AG08396 (cell line): ENCODE measurements at regions not wholly inside any gene's neighbourhood (a gene's known extent, or its start where the extent isn't known, plus 50 kb on each side); places are given as distances from the start of the nearest gene placed in this dataset.

Experiments used
- DNase-seq: peaks from one replicate; pipeline ENCODE4 v3.0.0; 2012; ENCODE audit warnings: low spot score, mixed read lengths

DNA sequence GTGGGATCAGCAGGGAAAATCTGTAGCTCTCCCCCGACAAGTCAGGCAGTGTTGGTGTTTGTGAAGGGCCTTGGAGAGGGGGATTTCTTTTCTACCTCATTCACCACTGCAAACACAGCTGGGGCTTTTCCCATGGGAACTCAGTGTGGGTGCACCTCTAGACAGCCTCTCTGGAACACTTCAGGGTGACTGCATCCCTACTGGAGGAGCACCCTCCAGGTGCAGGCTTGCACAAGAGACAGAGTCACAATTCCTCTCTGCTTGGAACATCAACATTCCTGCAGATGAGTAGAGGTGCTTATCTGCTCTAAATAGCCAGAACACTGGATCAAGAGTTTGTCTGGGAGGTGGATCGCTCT, 72.7 kb upstream of the AKAP13 start:
- no peak for DNase-seq

- no peak for DNase-seq
Observed at GRCh38 chr15:85311647-85312046, 68.8 kb upstream of the AKAP13 start.

- no peak for DNase-seq
Observed at GRCh38 chr15:85312486-85312885, 67.9 kb upstream of the AKAP13 start.

GRCh38 chr15:85312929-85313331, 67.5 kb upstream of the AKAP13 start:
- peak; percentile 18 for DNase-seq

DNA sequence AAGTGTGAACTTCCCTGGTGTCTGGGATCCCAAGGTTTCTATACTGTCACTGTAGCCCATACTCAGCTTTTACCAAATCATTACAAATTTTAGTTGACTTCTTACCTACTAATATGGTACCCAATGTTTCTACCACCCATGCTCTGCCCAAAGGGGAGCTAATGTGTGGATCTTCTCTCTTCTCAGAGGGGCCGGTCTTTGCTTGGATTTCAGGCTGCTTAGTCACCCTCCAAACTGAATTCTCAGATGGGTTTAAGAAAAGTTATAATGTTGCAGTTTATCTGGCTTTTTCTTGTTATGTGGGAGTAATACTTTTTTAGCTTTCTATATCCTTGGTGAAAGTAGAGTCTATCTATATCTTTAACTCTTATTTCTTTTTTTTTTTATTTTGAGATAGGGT, 67.1 kb upstream of the AKAP13 start:
- DNase-seq = no peak

GRCh38 chr15:85314146-85314545, 66.3 kb upstream of the AKAP13 start:
- DNase-seq = no peak

DNA sequence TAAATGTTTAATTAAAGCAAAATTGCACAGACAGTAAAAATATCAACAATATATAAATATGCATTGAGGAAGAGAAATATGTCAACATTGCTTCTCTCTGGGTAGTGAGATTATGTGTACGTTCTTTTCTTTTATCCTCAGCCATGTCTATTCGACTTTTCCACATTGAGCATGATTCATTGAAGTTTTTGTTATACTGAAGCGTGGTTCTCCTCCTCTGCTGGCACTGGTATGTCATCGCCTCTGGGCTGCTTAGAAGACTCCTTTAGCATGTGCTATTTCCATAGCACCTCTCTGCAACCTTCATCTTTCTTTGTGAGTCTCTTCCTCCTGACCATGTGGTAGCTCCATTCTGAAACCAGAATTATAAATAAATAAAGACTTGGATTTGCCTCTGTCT, 65.8 kb upstream of the AKAP13 start:
- no peak for DNase-seq

DNA sequence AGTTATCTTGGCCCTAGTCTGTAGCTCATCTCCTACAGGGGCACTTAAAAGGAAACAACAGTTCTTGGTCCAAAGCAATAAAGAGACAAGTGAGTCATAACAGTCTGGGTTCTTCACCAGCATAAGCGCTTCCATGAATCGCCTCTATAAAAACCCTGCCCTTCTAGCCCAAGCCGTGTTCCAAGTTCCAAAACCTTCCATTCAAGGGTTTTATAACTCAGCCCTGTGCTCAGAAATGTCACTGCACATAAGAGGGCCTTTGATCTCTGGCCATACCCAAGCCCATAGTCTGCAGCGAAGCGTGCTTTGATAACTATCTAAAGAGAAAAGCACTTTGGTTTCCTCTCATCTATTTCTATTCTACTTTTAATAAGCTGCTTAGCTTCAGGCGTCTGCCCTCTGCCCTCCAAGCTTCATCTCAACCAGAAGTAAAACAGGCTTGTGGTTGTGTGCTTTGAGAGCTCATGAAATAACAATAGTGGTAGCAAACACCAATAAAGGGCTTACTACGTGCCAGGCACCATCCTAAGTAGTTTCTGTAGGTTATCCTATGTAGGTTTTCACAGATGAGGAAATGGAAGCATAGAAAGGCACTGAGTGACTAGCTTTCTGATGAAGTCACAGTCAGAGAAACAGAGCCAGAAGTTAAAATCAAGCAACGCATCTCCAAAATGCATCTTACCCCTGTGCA, 64.0 kb upstream of the AKAP13 start:
- no peak for DNase-seq

- peak; percentile 56 for DNase-seq
Observed at GRCh38 chr15:85318048-85318731, 62.2 kb upstream of the AKAP13 start.

DNA sequence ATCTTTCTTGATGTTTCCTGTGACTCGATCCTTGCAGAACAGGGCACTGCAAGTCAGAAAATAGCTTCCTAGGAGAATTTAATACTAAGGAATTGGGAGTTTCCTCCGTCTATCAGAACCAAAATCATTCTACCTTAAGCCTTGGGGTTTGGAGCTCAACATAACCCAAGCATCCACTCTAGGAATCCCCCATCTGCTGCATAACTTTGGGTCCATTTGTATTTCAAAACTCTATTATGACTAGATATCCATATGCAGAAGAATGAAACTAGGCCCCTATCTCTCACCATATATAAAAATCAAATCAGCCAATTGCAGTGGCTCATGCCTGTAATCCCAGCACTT, 61.7 kb upstream of the AKAP13 start:
- DNase-seq = no peak

GRCh38 chr15:85324202-85324601, 56.2 kb upstream of the AKAP13 start:
- DNase-seq = no peak

DNA sequence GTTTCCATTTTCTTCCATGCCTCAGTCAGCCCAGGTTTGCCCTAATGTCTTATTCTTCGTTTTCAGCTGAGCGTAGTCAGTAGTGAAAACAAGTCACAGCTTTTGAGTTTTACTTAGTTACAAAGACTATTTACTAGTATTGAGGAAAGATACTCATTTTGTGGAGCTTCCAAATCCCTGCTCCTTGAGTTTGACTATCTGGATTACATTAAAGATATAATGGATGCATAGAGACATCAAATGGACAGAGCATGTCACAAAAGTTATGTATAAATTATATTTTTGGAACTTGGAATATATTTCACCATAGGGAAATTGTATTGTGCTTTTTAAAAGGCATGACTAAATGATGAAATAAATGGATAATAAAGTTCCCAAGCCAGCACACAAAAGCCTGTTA, 54.6 kb upstream of the AKAP13 start:
- DNase-seq = no peak

GRCh38 chr15:85326291-85326690, 54.1 kb upstream of the AKAP13 start:
- DNase-seq = no peak

GRCh38 chr15:85327820-85328219, 52.6 kb upstream of the AKAP13 start:
- no peak for DNase-seq

DNA sequence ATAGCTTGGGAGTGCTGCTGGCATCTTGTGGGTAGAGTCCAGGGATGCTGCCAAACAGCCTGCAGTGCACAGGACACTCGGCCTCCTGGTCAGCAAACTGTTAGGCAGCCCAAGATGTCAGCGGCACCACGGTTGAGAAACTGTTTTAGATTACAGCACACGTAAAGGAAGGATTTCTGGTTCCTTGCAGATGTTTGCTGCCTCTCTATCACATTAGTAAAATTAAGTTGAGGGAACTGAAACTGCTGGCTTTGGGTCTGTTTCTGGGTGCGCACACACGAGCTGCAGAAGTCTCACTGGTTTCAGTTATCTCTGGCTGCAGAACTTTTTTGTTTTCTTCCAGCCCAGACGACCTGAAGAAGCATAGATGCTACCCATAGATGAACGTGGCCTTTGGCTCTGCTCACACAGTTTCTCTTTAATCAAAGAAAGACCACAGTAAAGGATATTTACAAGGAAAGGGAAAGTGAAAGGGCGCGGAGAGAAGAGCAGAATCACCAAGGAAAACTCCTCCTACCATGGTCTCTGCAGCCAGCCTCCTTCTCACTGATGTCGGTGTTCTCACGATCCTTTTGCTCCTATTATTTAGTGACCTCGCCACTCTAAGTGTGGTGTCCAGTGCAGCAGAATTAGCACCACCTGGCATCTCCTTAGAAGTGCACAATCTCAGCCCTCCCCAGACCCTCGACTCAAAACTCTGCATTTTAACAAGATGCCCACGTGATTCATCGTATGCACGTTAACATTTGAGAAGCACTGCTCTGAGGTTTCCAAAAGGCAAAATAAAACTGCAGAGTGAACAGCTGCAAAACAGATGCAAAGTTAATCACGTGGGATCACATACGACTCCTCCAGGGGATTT, 50.6 kb upstream of the AKAP13 start:
- DNase-seq = no peak
